Testis (tissue), 2 donors: ENCODE measurements at regions not wholly inside any gene's neighbourhood (a gene's known extent, or its start where the extent isn't known, plus 50 kb on each side); places are given as distances from the start of the nearest gene placed in this dataset.

Source experiments
- DNase-seq: peaks from one replicate; pipeline ENCODE4 v3.0.0-alpha.2; 2019
- H3K27ac ChIP-seq, 2 donors: fragments of 200-600 bp; sonication (generic); one replicate each; pipeline ENCODE4 v1.5.1; 2019
- H3K27me3 ChIP-seq: fragments of 200-600 bp; sonication (generic); one replicate; pipeline ENCODE4 v1.5.1; 2019
- H3K36me3 ChIP-seq: fragments of 200-600 bp; sonication (generic); one replicate; pipeline ENCODE4 v1.5.1; 2017; ENCODE audit warnings: low read depth; ENCODE audit errors: missing control alignments
- H3K4me1 ChIP-seq: fragments of 200-600 bp; sonication (generic); one replicate; pipeline ENCODE4 v1.5.1; 2019
- H3K4me3 ChIP-seq, 2 donors: fragments of 200-600 bp; sonication (generic); one replicate each; pipeline ENCODE4 v1.5.1; 2017 to 2019
- H3K9me3 ChIP-seq: fragments of 200-600 bp; sonication (generic); one replicate; pipeline ENCODE4 v1.5.1; 2017
- POLR2A ChIP-seq: fragments of 450-650 bp; IDR thresholded peaks from one replicate; pipeline ENCODE4 v1.6.1; 2017; ENCODE audit warnings: antibody characterized with exemption, mild to moderate bottlenecking, moderate library complexity
- WGBS, 2 donors: methylation state at CpG; one replicate each; pipeline ENCODE4 v1.1.5; 2018; 5-methylcytosine and 5-hydroxymethylcytosine counted together
- intact Hi-C: fragments of 100-400 bp; cut with DNase I; formaldehyde crosslinking; loops from one replicate; pipeline ENCODE4 v1.15.1; 2023; ENCODE audit warnings: low total_unique reads
- TF ChIP-seq, protein P1 (sequence below), 3 experiments: fragments of 450-650 bp in 2 of 3; fragments of 200-600 bp in 1 of 3; sonication (generic) in 1 of 3; IDR thresholded peaks; one replicate each; pipeline ENCODE4 v1.5.1; 2016 to 2019; ENCODE audit warnings: antibody characterized with exemption in 3 of 3, mild to moderate bottlenecking in 2 of 3, moderate library complexity in 1 of 3

DNA sequence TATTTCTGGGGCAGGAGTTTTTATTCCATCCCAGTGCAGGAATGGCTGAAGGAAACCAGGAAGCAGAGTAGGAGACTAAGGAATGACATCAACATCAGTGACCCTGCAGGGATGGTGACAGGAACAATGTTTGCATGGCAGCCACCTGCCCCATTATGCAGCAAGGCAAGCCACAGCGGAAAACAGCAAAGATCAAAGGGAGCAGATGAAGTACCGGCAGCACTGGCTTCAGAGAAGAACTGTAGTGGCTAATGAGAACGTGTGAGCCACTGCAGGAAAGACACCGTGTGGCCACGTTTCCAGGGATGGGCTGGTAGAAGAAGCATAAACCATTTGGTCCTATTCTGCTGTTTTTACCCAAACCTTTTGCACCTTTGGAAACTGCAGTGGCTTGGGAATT lies 52.9 kb upstream of the TAB2 start:
- TF ChIP-seq, protein P1, sequence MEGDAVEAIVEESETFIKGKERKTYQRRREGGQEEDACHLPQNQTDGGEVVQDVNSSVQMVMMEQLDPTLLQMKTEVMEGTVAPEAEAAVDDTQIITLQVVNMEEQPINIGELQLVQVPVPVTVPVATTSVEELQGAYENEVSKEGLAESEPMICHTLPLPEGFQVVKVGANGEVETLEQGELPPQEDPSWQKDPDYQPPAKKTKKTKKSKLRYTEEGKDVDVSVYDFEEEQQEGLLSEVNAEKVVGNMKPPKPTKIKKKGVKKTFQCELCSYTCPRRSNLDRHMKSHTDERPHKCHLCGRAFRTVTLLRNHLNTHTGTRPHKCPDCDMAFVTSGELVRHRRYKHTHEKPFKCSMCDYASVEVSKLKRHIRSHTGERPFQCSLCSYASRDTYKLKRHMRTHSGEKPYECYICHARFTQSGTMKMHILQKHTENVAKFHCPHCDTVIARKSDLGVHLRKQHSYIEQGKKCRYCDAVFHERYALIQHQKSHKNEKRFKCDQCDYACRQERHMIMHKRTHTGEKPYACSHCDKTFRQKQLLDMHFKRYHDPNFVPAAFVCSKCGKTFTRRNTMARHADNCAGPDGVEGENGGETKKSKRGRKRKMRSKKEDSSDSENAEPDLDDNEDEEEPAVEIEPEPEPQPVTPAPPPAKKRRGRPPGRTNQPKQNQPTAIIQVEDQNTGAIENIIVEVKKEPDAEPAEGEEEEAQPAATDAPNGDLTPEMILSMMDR (IDR thresholded peaks at IDR 0.05), result no peak
- no peak for TF ChIP-seq POLR2A
- no peak overlapping the region for H3K4me3 ChIP-seq
- no peaks in the 10 kb centered on the region for H3K27me3 ChIP-seq
- 68 to 70% methylated on average over 5 of the region's 5 CpGs for WGBS, 2 donors
- H3K27ac ChIP-seq, result no peak overlapping the region
- DNase-seq, result no peak
- no peaks in the 10 kb centered on the region for H3K36me3 ChIP-seq
- intact Hi-C loops, result no loop called here
- H3K9me3 ChIP-seq, result no peaks in the 10 kb centered on the region
- H3K4me1 ChIP-seq, result no peaks in the 10 kb centered on the region

DNA sequence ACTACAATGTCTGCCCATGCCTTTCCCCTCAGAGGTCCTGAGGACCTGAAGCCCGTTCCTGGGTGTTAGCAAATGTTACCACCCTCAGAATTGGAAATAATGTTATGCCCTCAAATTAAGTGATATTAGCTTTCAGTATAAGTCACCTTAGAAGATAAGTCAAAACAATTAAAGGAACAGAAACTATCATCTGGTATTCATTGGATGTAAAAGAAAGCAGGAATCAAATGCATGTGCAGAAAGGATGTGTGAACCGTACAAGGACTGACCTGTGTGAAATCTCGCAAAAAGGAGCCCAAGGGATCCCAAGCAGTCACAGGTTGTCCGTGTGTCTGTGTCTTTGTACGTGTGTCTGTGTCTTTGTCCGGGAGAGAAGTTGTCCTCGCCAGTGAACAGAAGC lies 51.6 kb upstream of the TAB2 start:
- H3K27ac ChIP-seq, result no peak overlapping the region
- no peak for DNase-seq
- H3K4me3 ChIP-seq, result no peak overlapping the region
- TF ChIP-seq POLR2A, result no peak
- TF ChIP-seq, protein P1 (IDR thresholded peaks at IDR 0.05), result no peak
- 81 to 83% methylated on average over 7 of the region's 7 CpGs for WGBS, 2 donors
- H3K9me3 ChIP-seq, result no peaks in the 10 kb centered on the region
- no peaks in the 10 kb centered on the region for H3K27me3 ChIP-seq
- H3K36me3 ChIP-seq, result no peaks in the 10 kb centered on the region
- no peaks in the 10 kb centered on the region for H3K4me1 ChIP-seq
- intact Hi-C loops, result no loop called here

DNA sequence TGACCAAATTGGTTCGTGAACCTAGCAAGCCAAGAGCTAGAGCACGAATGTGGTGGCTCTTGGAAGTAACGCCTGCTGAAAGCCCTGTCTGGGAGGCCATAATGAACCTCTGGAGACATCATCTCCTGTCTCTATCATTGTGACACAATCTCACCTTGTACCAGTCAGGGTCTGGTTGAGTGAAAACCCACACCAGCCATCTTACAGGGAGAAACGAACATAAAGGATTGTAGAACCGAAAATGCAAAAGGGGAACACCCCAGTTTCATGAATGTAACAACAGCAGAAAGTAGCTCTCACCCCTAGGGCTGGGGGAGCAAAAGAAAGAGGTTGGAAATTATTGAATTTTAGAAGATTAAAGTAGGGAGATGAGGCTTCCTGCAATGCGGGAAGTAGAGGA lies 50.9 kb upstream of the TAB2 start:
- no peak for DNase-seq
- intact Hi-C loops, result no loop called here
- no peaks in the 10 kb centered on the region for H3K27me3 ChIP-seq
- no peaks in the 10 kb centered on the region for H3K9me3 ChIP-seq
- WGBS, 2 donors, result 72 to 78% methylated on average over 6 of the region's 6 CpGs
- H3K4me1 ChIP-seq, result no peaks in the 10 kb centered on the region
- TF ChIP-seq, protein P1 (IDR thresholded peaks at IDR 0.05), result no peak
- no peak for TF ChIP-seq POLR2A
- H3K4me3 ChIP-seq, result no peak overlapping the region
- H3K36me3 ChIP-seq, result no peaks in the 10 kb centered on the region
- H3K27ac ChIP-seq, result no peak overlapping the region

DNA sequence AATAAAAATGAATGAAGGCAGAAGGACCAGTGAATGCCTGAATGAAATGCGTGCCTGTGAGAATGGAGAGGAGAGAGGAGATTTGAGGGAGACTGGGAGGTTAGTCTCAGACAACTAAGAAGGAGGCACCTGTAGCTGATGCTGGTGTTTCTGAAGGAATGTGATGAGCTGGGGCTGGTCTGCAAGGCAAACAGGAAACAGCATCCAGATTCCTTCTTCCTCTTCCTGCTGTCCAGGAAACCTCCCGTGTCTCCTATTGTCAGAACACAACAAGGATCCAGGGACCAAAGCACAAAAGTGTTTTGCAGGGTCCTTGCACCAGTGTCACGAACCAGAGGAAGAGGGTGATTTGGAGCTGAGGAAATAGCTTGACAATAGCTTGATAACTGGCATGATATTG lies 50.4 kb upstream of the TAB2 start:
- Histone ChIP-seq H3K36me3 (no peaks in the 10 kb centered on the region), H3K27me3 (no peaks in the 10 kb centered on the region), H3K4me1 (no peaks in the 10 kb centered on the region), H3K27ac (no peak overlapping the region), H3K4me3 (no peak overlapping the region), H3K9me3 (no peaks in the 10 kb centered on the region)
- DNase-seq, result no peak
- intact Hi-C loops, result no loop called here
- no peak for TF ChIP-seq POLR2A
- TF ChIP-seq, protein P1 (IDR thresholded peaks at IDR 0.05), result no peak
- 81 to 90% methylated on average over 3 of the region's 3 CpGs for WGBS, 2 donors

DNA sequence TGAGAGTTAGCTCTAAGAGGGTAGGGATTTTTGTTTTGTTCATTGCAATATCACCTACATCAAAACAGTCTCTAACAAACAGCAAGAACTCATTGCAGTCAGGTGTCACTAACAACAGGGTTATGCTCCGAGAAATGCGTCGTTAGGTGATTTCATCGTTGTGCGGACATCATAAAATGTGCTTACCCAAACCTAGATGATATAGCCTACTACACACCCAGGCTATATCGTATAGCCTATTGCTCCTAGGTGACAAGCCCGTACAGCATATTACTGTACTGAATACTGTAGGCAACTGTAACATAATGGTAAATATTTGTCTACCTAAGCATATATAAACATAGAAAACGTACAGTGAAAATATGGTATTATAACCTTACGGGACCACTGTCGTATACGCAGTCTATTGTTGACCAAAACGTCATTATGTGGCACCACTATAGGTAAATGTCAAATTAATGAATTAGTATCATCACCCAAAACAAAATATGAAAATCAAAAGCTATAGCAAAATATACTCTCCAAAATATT lies 49.9 kb upstream of the TAB2 start:
- Histone ChIP-seq H3K4me3 (no peak overlapping the region), H3K9me3 (no peaks in the 10 kb centered on the region), H3K36me3 (no peaks in the 10 kb centered on the region), H3K27me3 (no peaks in the 10 kb centered on the region), H3K27ac (no peak overlapping the region), H3K4me1 (no peaks in the 10 kb centered on the region)
- 94 to 95% methylated on average over 12 of the region's 12 CpGs for WGBS, 2 donors
- DNase-seq, result no peak
- intact Hi-C loops, result no loop called here
- TF ChIP-seq, protein P1 (IDR thresholded peaks at IDR 0.05), result no peak
- no peak for TF ChIP-seq POLR2A
